ENCODE measurements at regions not wholly inside any gene's neighbourhood (a gene's known extent, or its start where the extent isn't known, plus 50 kb on each side); places are given as distances from the start of the nearest gene placed in this dataset.

GRCh38 chr20:7057611-7058010 lies 290.1 kb downstream of the BMP2 start:
- 72 to 81% methylated on average over 3 of the region's 3 CpGs for WGBS, 2 donors

DNA sequence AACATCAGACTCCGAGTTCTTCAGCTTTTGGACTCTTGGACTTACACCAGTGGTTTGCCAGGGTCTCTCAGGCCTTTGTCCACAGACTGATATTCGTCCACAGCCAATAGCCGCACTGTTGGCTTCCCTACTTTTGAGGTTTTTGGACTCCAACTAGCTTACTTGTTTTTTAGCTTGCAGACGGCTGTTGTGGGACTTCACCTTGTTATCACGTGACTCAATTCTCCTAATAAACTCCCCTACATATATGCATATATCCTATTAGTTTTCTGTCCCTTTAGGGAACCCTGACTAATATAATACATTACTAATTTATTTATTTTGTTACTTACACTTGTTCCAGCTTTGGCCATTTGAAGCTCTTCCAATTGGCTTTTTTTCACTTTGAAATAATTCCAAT lies 311.3 kb downstream of the BMP2 start:
- Histone ChIP-seq H3K27me3 (no peaks in the 10 kb centered on the region), H3K27ac (no peak overlapping the region), H3K4me3 (no peak overlapping the region), H3K36me3 (no peaks in the 10 kb centered on the region), H3K4me1 (no peaks in the 10 kb centered on the region), H3K9me3 (peaks cover 0 to 3% (median 0%) of the 10 kb centered on the region in 4 donors)
- TF ChIP-seq POLR2A (IDR thresholded peaks at IDR 0.05) (no peak), EP300 (IDR thresholded peaks at IDR 0.05) (no peak), CTCF (IDR thresholded peaks at IDR 0.05) (no peak)
- DNase-seq (ENCODE audit: low spot score in 2 of 2), result no peak
- 87% methylated on average over 5 of the region's 5 CpGs for WGBS, 2 donors

More at GRCh38 chr20:7057611-7058010, 290.1 kb downstream of the BMP2 start:
- Histone ChIP-seq H3K4me3 (no peak overlapping the region), H3K27ac (no peak overlapping the region), H3K27me3 (no peaks in the 10 kb centered on the region), H3K36me3 (no peaks in the 10 kb centered on the region), H3K9me3 (no peaks in the 10 kb centered on the region), H3K4me1 (no peaks in the 10 kb centered on the region)
- TF ChIP-seq POLR2A (IDR thresholded peaks at IDR 0.05) (no peak), CTCF (IDR thresholded peaks at IDR 0.05) (no peak), EP300 (IDR thresholded peaks at IDR 0.05) (no peak)
- no peak for DNase-seq (ENCODE audit: low spot score in 2 of 2)

DNA sequence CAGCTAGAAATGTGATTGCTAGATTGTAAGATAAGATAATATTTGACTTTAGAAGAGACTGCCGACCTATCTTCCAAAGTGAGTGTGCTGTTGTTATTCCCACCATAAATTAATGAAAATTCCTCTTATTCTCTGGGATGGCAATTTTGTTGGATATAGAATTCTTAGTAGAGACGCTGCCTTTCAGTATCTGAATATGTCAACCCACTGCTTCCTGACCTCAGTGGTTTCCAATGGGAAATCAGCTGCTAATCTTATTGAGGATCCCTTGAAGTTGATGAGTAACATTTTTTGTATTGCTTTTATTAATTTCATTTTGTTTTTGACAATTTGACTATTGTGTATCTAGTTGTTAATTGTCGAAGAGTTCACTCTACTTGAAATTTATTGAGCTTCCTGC lies 313.0 kb downstream of the BMP2 start:
- H3K9me3 ChIP-seq, result peaks cover 0 to 3% (median 0%) of the 10 kb centered on the region in 4 donors
- DNase-seq (ENCODE audit: low spot score in 2 of 2), result no peak
- no peaks in the 10 kb centered on the region for H3K4me1 ChIP-seq
- 87 to 88% methylated on average over 3 of the region's 3 CpGs for WGBS, 2 donors
- no peak overlapping the region for H3K4me3 ChIP-seq
- TF ChIP-seq EP300 (IDR thresholded peaks at IDR 0.05) (no peak), CTCF (IDR thresholded peaks at IDR 0.05) (no peak), POLR2A (IDR thresholded peaks at IDR 0.05) (no peak)
- H3K27ac ChIP-seq, result no peak overlapping the region
- no peaks in the 10 kb centered on the region for H3K27me3 ChIP-seq
- no peaks in the 10 kb centered on the region for H3K36me3 ChIP-seq

DNA sequence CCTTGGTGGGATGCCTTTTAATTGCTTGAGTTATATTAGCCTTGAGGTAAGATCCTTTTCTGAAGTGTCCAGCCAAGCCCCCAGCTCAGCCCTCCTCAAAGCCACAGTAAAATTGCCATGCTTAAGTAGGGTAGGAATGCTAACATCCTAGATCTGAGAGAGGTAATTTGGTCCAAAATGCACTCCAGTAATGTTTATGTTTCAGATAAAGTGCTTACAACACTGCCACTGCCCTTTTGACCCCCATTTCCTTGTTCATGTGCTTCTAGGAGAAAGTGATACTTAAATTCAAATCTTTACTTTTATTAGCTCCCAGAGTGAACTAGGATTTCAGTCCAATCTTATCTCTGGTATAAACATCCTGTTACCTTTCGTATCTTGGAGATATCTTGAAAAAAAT lies 318.0 kb downstream of the BMP2 start:
- DNase-seq (ENCODE audit: low spot score in 2 of 2), result no peak
- H3K9me3 ChIP-seq, result peaks cover 0 to 1% (median 0%) of the 10 kb centered on the region in 4 donors
- H3K36me3 ChIP-seq, result no peaks in the 10 kb centered on the region
- no peak overlapping the region for H3K27ac ChIP-seq
- no peaks in the 10 kb centered on the region for H3K27me3 ChIP-seq
- no peak overlapping the region for H3K4me3 ChIP-seq
- H3K4me1 ChIP-seq, result no peaks in the 10 kb centered on the region
- TF ChIP-seq POLR2A (IDR thresholded peaks at IDR 0.05) (no peak), CTCF (IDR thresholded peaks at IDR 0.05) (no peak)
- WGBS, 2 donors, result 42 to 53% methylated on average over 1 of the region's 1 CpG

DNA sequence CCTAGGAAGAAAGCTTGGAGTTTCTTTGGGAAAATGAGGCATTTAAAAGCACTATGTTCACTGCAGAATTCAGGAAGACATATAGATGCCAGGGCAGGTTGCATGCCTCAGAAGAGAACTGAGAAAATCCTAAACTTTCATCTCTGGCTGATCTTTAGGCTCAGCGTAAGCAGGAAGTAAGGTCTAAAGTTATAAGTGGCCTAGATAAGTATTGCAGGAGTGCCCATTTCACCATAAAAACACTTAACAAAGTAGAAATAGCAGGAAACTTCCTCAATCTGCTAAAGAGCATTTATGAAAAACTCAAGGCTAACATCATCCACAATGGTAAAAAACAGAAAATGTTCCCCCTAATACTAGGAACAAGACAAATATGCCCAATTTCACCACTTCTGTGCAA lies 320.3 kb downstream of the BMP2 start:
- 72 to 88% methylated on average over 1 of the region's 1 CpG for WGBS, 2 donors

More for the DNA sequence above, 320.3 kb downstream of the BMP2 start:
- Histone ChIP-seq H3K4me1 (no peaks in the 10 kb centered on the region), H3K27me3 (no peaks in the 10 kb centered on the region), H3K27ac (no peak overlapping the region), H3K4me3 (no peak overlapping the region), H3K9me3 (no peaks in the 10 kb centered on the region), H3K36me3 (no peaks in the 10 kb centered on the region)
- TF ChIP-seq POLR2A (IDR thresholded peaks at IDR 0.05), result no peak
- TF ChIP-seq CTCF (IDR thresholded peaks at IDR 0.05), result no peak
- TF ChIP-seq EP300 (IDR thresholded peaks at IDR 0.05), result no peak
- DNase-seq (ENCODE audit: low spot score in 2 of 2), result no peak

All from tibial nerve (tissue), 4 donors.